DMS53 (cell line): ENCODE measurements at regions not wholly inside any gene's neighbourhood (a gene's known extent, or its start where the extent isn't known, plus 50 kb on each side); places are given as distances from the start of the nearest gene placed in this dataset.
"Not testable (repeated sequence)": the region's sequence is repeated elsewhere in the genome, so short reads cannot be mapped to it uniquely, and the experiment has no call there.

Experiments
- DNase-seq: peaks from one replicate; lab custom pipeline; 2025; lab: John Stamatoyannopoulos, UW

GRCh38 chr12:87332987-87333726 lies 696.0 kb downstream of the C12orf50 start:
- DNase-seq: no peak

DNA sequence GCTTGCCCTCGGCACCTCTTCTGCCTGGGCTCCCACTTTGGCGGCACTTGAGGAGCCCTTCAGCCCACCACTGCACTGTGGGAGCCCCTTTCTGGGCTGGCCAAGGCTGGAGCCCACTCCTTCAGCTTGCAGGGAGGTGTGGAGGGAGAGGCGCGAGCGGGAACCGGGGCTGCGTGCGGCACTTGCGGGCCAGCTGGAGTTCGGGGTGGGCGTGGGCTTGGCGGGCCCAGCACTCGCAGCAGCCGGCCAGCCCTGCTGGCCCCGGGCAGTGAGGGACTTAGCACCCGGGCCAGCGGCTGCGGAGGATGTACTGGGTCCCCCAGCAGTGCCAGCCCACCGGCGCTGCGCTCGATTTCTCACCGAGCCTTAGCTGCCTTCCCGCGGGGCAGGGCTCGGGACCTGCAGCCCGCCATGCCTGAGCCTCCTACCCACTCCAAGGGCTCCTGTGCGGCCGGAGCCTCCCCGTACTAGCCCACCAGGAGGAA lies 699.1 kb downstream of the C12orf50 start:
- DNase-seq: not testable (repeated sequence)

GRCh38 chr12:87329076-87329863 lies 699.9 kb downstream of the C12orf50 start:
- no peak for DNase-seq

DNA sequence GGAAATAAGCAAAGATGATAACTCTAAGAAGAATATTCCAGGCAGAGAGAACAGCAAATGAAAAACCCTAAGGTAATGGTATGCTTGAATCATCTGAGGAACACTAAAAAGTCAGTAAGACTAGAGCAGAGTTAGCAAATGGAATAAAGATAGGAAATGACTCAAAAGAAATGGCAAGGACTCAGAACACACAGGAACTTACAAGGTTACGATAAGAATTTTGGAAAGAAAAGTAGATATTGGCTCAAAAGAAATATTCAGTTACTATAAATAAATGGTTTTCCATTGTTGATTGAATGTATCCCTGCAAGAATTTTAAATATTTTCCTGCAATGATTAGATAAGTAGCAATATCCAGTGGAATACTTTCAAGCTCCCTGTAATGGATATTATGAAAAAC lies 705.8 kb downstream of the C12orf50 start:
- DNase-seq: no peak

DNA sequence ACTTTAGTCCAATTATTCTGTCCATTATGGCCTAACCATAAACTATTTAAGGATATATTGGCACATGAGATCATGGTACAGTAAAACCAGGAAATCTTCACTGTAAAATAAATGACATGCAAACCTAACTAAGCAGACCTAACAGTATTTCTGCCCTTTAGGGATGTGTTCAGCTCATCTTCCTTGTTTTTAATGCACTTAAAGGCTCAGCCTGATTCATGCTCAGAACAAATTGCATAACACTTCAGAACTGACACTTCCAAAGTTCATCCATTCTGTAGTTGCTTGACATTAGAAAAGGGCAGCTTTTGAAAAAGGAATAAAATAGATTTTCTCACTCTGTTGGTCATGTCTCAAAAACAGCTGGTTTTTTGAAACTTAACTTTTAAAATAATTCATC lies 708.5 kb downstream of the C12orf50 start:
- no peak for DNase-seq

DNA sequence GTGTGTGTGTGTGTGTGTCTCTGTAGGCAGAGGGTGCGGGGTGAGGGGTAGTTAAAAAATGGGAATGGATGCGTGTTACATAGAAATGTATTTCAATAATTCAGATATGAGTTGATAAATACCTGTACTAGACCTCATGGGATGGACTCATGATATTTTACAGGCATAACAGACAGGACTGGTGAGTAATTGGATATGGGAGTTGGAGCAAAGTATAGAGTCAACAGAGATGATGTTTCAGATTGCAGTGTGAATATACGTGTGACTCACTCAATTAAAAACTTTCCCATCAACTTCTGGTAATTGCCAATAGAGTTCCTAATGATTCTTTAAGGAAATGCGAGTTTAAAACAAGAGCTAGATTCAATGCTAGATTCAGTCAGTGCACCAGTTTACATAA lies 711.9 kb downstream of the C12orf50 start:
- DNase-seq: peak; percentile 41

DNA sequence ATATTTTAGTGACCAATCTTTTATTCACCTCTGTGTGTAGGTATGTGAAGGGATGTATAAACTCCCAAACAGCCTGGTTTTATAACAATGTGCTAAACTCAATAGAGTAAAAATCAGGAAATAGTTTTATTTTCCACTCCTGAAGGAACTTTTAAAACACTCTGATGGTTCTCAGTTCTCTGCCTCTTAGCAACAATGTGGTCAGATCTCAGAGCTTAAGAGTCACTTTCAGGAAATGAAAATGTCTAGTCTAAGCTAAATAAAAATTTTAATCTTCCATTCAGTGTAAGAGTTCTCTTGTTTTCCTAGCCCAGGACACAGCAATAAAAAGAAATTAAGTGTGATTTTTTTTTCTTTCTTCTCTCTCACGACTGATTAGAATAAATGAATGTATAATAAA lies 718.0 kb downstream of the C12orf50 start:
- DNase-seq: no peak

GRCh38 chr12:87310126-87310525 lies 719.1 kb downstream of the C12orf50 start:
- DNase-seq: no peak

- DNase-seq: no peak
These were observed 723.7 kb downstream of the C12orf50 start for GRCh38 chr12:87305481-87305880.

GRCh38 chr12:87304406-87304805 lies 724.8 kb downstream of the C12orf50 start:
- DNase-seq: peak; percentile 36

DNA sequence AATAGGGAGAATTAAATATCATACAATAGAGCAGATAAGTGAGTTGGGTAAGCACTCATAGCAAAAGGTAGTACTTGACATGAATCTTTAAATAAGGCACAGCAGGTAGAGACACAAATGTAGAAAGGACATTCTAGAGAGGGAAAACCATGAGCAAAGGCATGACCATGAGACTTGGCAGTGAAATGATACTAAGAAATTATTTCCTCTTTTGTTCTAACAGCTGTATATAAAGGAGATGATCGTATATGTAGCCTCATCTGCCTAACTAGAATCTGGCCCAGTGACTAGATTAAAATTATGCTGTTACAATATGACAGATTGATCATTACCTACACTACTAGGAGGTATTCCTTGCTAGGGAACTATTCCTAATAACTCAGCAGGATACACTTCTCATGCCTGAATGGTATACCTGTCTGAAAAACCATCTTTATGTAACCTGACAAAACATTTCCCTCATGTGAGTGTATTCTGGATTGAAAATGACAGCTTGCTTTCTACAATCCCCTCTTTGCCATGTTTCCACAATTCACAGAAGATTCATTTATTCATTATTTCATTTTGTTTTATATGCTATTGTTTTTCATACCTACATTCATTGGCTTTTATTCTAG lies 725.7 kb downstream of the C12orf50 start:
- no peak for DNase-seq

DNA sequence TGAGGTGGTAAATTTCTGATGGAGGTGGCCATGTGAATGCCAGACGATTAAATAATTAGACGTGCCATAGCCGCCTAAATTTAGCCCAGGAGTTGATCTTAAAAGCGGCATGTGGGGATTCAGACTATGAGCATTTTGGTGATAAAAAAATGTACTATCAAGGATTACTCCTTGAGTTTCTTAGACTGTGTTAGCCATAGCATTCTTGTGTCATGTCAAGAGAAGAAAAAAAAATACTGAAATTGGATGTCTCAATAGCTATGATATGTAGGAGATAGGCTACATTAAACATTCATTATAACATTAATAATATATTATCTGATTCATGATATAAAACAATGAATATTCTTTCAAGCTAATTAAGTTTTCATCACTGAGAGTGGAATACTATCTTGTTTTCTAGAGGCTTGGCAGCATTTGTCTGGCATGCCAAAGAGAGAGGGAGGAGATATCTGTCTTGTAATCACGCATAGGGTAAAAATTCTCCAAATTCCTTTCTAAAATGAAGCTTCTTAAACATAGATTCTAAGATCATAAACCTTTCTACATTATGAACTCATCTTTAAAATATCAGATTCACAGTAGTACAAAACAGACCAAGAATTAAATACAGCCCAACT lies 727.0 kb downstream of the C12orf50 start:
- DNase-seq: no peak

GRCh38 chr12:87290505-87290904 lies 738.7 kb downstream of the C12orf50 start:
- peak; percentile 16 for DNase-seq

DNA sequence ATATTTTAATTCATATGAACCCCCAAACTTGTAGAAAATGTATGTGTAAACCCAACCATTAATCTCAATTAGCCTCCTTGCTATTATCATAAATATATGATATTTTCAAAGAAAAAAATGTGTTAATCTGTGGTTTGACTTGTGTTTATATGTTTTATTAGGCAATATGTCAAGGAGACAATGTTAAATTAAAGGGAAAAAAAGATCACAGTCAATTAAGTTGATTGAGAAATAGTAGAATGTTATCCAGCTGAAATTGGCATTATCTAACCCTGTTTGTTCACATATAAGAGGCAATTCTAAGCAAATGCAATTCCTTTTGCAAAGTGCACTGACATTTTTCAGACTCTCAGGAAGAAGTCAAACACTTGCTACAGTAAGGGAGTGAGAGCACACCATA lies 745.3 kb downstream of the C12orf50 start:
- DNase-seq: no peak

DNA sequence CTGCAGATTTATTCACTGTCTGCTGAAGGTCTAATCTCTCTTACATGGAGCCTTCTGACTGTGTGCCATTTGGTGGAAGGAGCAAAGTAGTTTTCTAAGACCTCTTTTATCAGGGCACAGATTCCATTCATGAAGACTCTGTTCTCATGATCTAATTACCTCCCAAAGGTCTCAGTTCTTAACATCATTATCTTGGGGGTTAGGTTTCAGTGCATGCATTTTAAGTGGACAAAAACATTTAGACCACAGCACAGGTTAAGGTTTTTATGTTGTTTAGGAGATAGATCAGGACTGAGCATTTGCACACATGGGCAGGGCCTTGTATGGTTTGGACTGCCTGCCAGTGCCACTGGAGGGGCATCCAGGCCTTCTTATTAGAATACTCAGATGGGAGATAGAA lies 746.1 kb downstream of the C12orf50 start:
- no peak for DNase-seq

GRCh38 chr12:87280893-87281292 lies 748.3 kb downstream of the C12orf50 start:
- no peak for DNase-seq

- no peak for DNase-seq
These were observed 748.8 kb downstream of the C12orf50 start for GRCh38 chr12:87280356-87280755.

GRCh38 chr12:87274594-87275245 lies 754.5 kb downstream of the C12orf50 start:
- peak; percentile 59 for DNase-seq

GRCh38 chr12:87272851-87273250 lies 756.4 kb downstream of the C12orf50 start:
- no peak for DNase-seq

GRCh38 chr12:87270919-87271318 lies 758.3 kb downstream of the C12orf50 start:
- no peak for DNase-seq

- peak; percentile 54 for DNase-seq
These were observed 762.9 kb downstream of the C12orf50 start for GRCh38 chr12:87266305-87266704.

- no peak for DNase-seq
These were observed 769.8 kb downstream of the C12orf50 start for GRCh38 chr12:87259391-87259790.
